Endodermal cell (in vitro differentiated cells): ENCODE measurements at regions not wholly inside any gene's neighbourhood (a gene's known extent, or its start where the extent isn't known, plus 50 kb on each side); places are given as distances from the start of the nearest gene placed in this dataset.

Source experiments
- DNase-seq: peaks from one replicate; pipeline ENCODE4 v3.0.0-alpha.2; 2017
- H3K27ac ChIP-seq: 2 replicates; pipeline ENCODE4 v1.5.1; 2013; ENCODE audit warnings: mild to moderate bottlenecking, low read depth, low read length, moderate library complexity
- H3K27me3 ChIP-seq: 2 replicates; pipeline ENCODE4 v1.6.1; 2013; ENCODE audit warnings: mild to moderate bottlenecking, low read length, moderate library complexity; ENCODE audit not compliant: insufficient read depth, control insufficient read depth, poor library complexity, severe bottlenecking
- H3K36me3 ChIP-seq: 2 replicates; pipeline ENCODE4 v1.7.0; 2013; ENCODE audit warnings: mild to moderate bottlenecking, low read length, moderate library complexity; ENCODE audit not compliant: control insufficient read depth, insufficient read depth
- H3K4me1 ChIP-seq: one replicate; pipeline ENCODE4 v1.7.0; 2013; ENCODE audit warnings: low read length; ENCODE audit not compliant: control insufficient read depth, insufficient read depth
- H3K4me3 ChIP-seq: 2 replicates; pipeline ENCODE4 v1.5.1; 2013; ENCODE audit warnings: mild to moderate bottlenecking, low read length, moderate library complexity
- H3K9ac ChIP-seq: 2 replicates; pipeline ENCODE4 v1.6.1; 2013; ENCODE audit warnings: mild to moderate bottlenecking, low read length, moderate library complexity; ENCODE audit not compliant: poor library complexity, severe bottlenecking; ENCODE audit errors: extremely low read depth
- H3K9me3 ChIP-seq: 2 replicates; pipeline ENCODE4 v1.6.1; 2013; ENCODE audit warnings: mild to moderate bottlenecking, low read length, moderate library complexity; ENCODE audit not compliant: control insufficient read depth
- H3K27ac Mint-ChIP-seq: 2 replicates; pipeline ENCODE4 v1.8.0; 2020; ENCODE audit warnings: mixed read lengths
- H3K27me3 Mint-ChIP-seq: 2 replicates; pipeline ENCODE4 v1.8.0; 2021; ENCODE audit warnings: mild to moderate bottlenecking, mixed read lengths; ENCODE audit not compliant: insufficient read depth
- H3K36me3 Mint-ChIP-seq: 2 replicates; pipeline ENCODE4 v1.8.0; 2020; ENCODE audit warnings: low read depth, mixed read lengths
- H3K4me1 Mint-ChIP-seq: 2 replicates; pipeline ENCODE4 v1.8.0; 2020; ENCODE audit warnings: mixed read lengths
- H3K4me3 Mint-ChIP-seq: 2 replicates; pipeline ENCODE4 v1.8.0; 2020; ENCODE audit warnings: mild to moderate bottlenecking, moderate library complexity, mixed read lengths
- H3K9me3 Mint-ChIP-seq: 2 replicates; pipeline ENCODE4 v1.8.0; 2020; ENCODE audit warnings: mild to moderate bottlenecking, mixed read lengths
- CTCF ChIP-seq: fragments of 200-600 bp; sonication (generic); conservative IDR thresholded peaks from 2 replicates; pipeline ENCODE4 v1.5.0; 2021; ENCODE audit warnings: antibody characterized with exemption, mild to moderate bottlenecking
- WGBS, 2 experiments: methylation state at CpG; one replicate each; pipeline versions ENCODE4 v1.1.5 to v1.1.7; 2013; ENCODE audit warnings: missing lambda C conversion rate in 2 of 2, mixed read lengths in 1 of 2; ENCODE audit not compliant: insufficient coverage in 1 of 2, insufficient read length in 1 of 2; 5-methylcytosine and 5-hydroxymethylcytosine counted together

DNA sequence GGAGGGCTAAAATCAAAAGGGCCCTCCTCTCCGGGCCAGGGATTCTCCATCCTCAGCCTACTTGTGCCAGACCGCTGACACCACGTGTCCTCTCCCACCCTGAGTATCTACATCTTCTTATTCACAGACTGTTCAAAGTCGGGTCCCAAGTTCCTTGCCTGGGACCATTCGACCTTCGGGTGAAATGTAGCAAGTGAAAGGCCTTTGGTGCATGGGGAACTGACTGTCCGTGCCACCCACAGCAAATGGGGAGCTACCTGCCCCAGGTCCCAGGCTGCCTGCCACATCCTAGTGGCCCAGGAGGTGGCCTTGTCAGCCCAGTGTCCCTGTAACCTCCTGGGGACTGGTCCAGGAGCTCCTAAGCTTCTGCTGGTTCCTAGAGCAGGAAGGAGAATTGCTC, 67.3 kb downstream of the RTL6 start:
- peak; percentile 32 for DNase-seq
- Mint-ChIP-seq H3K9me3 (no peaks in the 10 kb centered on the region), H3K27me3 (no peaks in the 10 kb centered on the region), H3K27ac (no peak overlapping the region), H3K36me3 (no peaks in the 10 kb centered on the region), H3K4me3 (no peak overlapping the region), H3K4me1 (peaks cover 31% of the 10 kb centered on the region)
- Histone ChIP-seq H3K4me1 (no peaks in the 10 kb centered on the region), H3K27me3 (no peaks in the 10 kb centered on the region), H3K9ac (no peak overlapping the region), H3K27ac (no peak overlapping the region), H3K36me3 (no peaks in the 10 kb centered on the region), H3K4me3 (no peak overlapping the region), H3K9me3 (no peaks in the 10 kb centered on the region)
- peak; percentile 19 for TF ChIP-seq CTCF
- WGBS, 2 experiments: 91 to 92% methylated on average over 2 to 7 of the region's 7 CpGs

- Histone ChIP-seq H3K4me3 (no peak overlapping the region), H3K9me3 (no peaks in the 10 kb centered on the region), H3K36me3 (no peaks in the 10 kb centered on the region), H3K9ac (no peak overlapping the region), H3K4me1 (no peaks in the 10 kb centered on the region), H3K27me3 (no peaks in the 10 kb centered on the region), H3K27ac (no peak overlapping the region)
- Mint-ChIP-seq H3K9me3 (no peaks in the 10 kb centered on the region), H3K27ac (no peak overlapping the region), H3K36me3 (no peaks in the 10 kb centered on the region), H3K4me3 (no peak overlapping the region), H3K4me1 (peaks cover 32% of the 10 kb centered on the region), H3K27me3 (no peaks in the 10 kb centered on the region)
- peak; percentile 30 for DNase-seq
- TF ChIP-seq CTCF: no peak
- WGBS, 2 experiments: 93% methylated on average over 14 to 15 of the region's 16 CpGs
Measured at GRCh38 chr22:44429941-44430587, 68.0 kb downstream of the RTL6 start.

DNA sequence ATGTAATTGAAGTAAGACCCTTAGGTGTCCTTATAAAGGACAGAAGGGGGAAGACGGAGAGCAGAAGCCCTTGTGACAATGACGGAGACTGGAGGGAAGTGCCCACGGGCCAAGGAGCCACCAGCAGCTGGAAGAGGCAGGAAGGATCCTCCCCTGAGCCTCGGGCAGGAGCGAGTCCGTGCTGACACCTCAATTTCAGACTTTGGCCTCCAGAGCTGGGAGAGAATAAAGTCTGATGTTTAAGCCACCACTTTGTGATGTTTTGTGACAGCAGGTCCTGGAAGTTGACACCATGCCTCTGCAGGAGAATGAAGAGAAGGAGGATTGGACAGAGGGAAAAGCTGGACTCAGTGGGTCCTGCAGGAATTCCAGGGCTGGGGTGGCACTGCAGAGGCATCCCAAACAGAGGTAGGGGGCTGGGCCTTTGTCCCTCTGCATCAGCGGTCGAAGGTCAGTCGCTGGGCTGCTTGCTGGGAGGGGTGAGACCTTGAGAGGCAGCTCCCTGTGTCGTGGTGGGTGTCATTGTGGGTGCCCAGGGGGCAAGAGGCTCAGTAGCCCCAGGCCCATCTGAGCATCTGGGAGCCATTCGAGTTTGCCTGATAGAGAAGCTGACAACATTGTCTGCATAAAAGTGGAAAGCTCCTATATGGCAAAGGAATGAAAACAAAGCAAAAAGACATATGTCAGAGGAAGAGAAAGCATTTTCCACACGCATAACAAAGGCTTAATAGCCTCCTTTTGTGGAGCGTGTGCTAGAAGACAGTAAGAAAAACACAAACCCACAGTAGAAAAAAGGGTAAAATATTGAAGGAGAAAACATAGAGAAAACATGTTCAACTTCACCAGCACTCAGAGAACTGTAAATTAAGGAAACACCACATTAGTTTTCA, 68.8 kb downstream of the RTL6 start:
- Mint-ChIP-seq H3K36me3 (no peaks in the 10 kb centered on the region), H3K9me3 (no peaks in the 10 kb centered on the region), H3K27ac (no peak overlapping the region), H3K4me3 (no peak overlapping the region), H3K4me1 (peaks cover 23% of the 10 kb centered on the region), H3K27me3 (no peaks in the 10 kb centered on the region)
- Histone ChIP-seq H3K4me3 (no peak overlapping the region), H3K27me3 (no peaks in the 10 kb centered on the region), H3K4me1 (no peaks in the 10 kb centered on the region), H3K36me3 (no peaks in the 10 kb centered on the region), H3K9ac (no peak overlapping the region), H3K27ac (no peak overlapping the region), H3K9me3 (no peaks in the 10 kb centered on the region)
- WGBS, 2 experiments: 75 to 76% methylated on average over 9 to 13 of the region's 13 CpGs
- peak; percentile 45 for DNase-seq
- TF ChIP-seq CTCF: no peak
